ENCODE measurements at regions not wholly inside any gene's neighbourhood (a gene's known extent, or its start where the extent isn't known, plus 50 kb on each side); places are given as distances from the start of the nearest gene placed in this dataset.
"Not testable (repeated sequence)": the region's sequence is repeated elsewhere in the genome, so short reads cannot be mapped to it uniquely, and the experiment has no call there.

DNA sequence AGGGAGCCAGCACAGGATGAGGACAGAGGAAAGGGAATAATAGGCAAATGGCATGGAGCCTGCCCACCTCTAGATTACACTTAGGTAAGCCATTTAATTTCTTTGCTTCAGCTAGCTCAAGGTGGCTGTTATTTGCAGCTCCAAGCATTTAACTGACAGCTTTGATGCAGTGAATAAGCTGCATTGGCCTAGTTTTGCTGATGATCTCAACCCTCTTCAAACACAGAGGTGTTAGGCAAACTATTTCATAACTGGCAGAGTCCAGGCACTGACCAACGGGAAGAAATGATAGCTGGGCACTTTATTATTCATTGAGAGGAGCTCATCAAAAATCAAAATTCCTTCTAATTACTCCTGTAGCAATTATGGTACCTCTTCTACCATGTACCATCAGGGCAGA is 317.4 kb downstream of the BMPER start:
- no peak overlapping the region for H3K4me3 ChIP-seq (ENCODE audit: low read depth, low read length)
- TF ChIP-seq CTCF (IDR thresholded peaks at IDR 0.05; ENCODE audit: low read depth, low read length) = no peak

- no peak for TF ChIP-seq CTCF (IDR thresholded peaks at IDR 0.05; ENCODE audit: low read depth, low read length)
- no peak overlapping the region for H3K4me3 ChIP-seq (ENCODE audit: low read depth, low read length)
Measured at GRCh38 chr7:34224281-34224680, 318.9 kb downstream of the BMPER start.

- no peak for TF ChIP-seq CTCF (IDR thresholded peaks at IDR 0.05; ENCODE audit: low read depth, low read length)
- no peak overlapping the region for H3K4me3 ChIP-seq (ENCODE audit: low read depth, low read length)
Measured at GRCh38 chr7:34225193-34225592, 319.9 kb downstream of the BMPER start.

- H3K4me3 ChIP-seq (ENCODE audit: low read depth, low read length) = no peak overlapping the region
- TF ChIP-seq CTCF (IDR thresholded peaks at IDR 0.05; ENCODE audit: low read depth, low read length) = no peak
Measured at GRCh38 chr7:34227525-34227924, 322.2 kb downstream of the BMPER start.

GRCh38 chr7:34235101-34235500 is 329.8 kb downstream of the BMPER start:
- H3K4me3 ChIP-seq (ENCODE audit: low read depth, low read length) = not testable (repeated sequence)

DNA sequence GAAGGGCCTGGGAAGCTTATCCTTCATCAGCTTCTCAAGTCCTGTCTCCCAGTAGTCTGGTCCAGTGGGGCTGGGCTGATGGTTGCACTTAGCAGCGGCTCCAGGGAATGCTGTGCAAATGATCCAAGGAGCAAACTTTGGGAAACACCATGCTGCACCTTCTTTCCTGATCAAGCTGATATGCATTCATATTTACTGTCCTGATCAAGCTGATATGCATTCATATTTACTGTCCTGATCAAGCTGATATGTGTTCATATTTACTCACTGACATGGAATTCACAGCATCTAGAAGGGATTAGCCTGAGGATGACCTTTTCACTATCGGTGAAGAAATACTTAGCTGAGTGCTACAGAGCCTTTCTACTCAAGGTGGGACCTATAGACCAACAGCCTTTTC is 330.7 kb downstream of the BMPER start:
- TF ChIP-seq CTCF (IDR thresholded peaks at IDR 0.05; ENCODE audit: low read depth, low read length) = no peak
- no peak overlapping the region for H3K4me3 ChIP-seq (ENCODE audit: low read depth, low read length)

- no peak for TF ChIP-seq CTCF (IDR thresholded peaks at IDR 0.05; ENCODE audit: low read depth, low read length)
- H3K4me3 ChIP-seq (ENCODE audit: low read depth, low read length) = no peak overlapping the region
Measured at GRCh38 chr7:34236839-34237492, 331.6 kb downstream of the BMPER start.

GRCh38 chr7:34237493-34237849 is 332.1 kb downstream of the BMPER start:
- TF ChIP-seq CTCF (IDR thresholded peaks at IDR 0.05; ENCODE audit: low read depth, low read length) = no peak
- H3K4me3 ChIP-seq (ENCODE audit: low read depth, low read length) = no peak overlapping the region

All from WI38 (cell line).